HG03565 (cell line): ENCODE measurements at regions not wholly inside any gene's neighbourhood (a gene's known extent, or its start where the extent isn't known, plus 50 kb on each side); places are given as distances from the start of the nearest gene placed in this dataset.

Experiments
- ATAC-seq: cut with Tn5 transposase; IDR thresholded peaks from one replicate; pipeline ENCODE4 v1.9.1; 2021; ENCODE audit warnings: mild to moderate bottlenecking, moderate library complexity; ENCODE audit not compliant: unreplicated experiment

- ATAC-seq, result no peak
Measured at GRCh38 chr6:14721103-14721758, 524.6 kb upstream of the JARID2 start.

DNA sequence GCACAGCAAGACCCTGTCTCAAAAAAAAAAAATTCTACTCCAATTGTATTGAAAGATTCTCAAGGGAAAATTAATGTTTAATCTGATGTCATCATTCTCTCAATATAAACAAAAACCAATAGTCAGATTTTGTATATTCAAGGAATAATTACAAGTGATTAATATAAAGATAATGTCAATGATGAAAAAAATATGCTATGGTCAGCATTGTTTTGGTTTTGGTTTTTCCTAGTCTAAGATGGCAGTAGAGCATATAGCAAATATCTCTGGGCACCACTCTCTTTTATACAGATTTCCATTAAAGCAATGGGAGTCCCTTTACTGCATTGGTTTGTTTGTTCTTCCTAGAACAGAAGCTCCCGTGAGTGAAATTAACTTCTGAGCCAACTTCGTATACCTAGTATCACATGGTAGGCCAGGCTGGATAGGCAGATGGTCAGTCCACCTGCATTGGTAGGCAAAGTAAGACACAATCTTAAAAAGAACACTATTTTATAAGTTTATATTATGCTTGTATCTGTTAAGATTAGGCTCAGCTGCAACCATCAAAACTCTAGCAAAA lies 523.8 kb upstream of the JARID2 start:
- no peak for ATAC-seq

GRCh38 chr6:14722704-14723103 lies 523.2 kb upstream of the JARID2 start:
- no peak for ATAC-seq

DNA sequence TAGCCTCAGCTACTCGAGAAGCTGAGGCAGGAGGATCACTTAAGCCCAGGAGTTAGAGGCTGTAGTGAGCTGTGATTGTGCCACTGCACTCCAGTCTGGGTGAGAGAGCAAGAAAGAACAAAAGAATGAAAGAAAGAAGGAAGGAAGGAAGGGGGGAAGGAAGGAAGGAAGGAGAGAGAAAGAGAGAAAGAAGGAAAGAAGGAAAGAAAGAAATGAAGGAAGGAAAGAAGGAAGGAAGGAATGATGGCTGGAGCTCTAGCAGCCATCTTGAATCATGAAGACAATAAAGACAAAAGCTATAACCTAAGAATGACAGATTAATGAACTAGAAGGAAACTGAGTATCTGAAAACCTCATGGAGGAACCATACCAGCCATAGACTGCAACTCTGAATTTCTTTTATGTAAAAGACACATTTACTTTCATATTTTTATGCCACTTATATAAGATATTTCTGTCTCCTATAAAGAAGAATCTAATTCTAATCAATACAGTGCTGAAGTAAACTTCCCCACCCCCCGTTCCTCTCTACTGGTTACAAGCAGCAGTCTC lies 522.3 kb upstream of the JARID2 start:
- ATAC-seq, result no peak

DNA sequence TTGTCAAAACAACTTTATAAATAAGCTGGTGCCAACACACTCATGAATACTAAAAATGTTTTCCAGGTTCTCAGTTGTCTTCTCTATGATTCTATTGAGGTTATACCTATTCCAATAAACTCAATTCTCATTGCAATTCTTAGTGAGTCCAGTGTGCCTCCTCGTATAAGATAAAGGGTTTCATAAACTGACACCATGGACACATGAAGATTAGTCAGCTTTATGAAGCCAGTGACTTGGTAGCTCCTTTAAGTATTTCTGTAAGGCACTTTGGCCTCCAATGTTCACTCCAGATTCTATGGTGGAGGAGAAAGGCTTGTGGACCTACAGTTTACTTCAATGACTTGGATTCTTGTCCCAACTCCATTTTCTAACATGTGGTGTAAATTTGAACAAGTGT lies 521.3 kb upstream of the JARID2 start:
- no peak for ATAC-seq

DNA sequence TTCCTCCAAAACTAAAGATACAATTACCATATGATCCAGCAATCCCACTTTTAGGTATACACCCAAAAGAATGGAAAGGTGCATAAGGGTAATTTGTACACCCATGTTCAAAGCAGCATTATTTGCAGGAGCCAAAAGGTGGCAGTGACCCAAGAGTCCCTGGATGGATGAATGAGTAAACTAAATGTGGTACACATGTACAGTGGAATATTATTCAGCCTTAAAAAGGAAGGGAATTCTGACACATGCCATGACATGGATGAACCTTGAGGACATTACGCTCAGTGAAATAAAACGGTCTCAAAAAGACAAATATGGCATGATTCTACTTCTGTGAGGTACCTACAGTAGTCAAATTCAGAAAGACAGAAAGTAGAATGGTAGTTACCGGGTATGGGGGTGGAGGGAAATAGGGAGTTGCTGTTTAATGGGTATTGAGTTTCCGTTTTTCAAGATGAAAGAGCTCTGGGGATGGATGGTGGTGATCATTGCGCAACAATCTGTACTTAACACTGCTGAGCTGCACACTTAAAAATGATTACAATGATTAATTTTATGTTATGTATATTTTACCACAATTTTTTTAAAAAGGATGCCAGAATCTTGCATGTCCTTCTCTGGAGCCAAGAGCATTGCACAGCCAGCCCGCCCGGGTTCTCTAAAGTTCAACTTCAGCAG lies 518.9 kb upstream of the JARID2 start:
- ATAC-seq, result no peak

- no peak for ATAC-seq
Measured at GRCh38 chr6:14727494-14728395, 518.1 kb upstream of the JARID2 start.

GRCh38 chr6:14728396-14729024 lies 517.4 kb upstream of the JARID2 start:
- ATAC-seq, result no peak

DNA sequence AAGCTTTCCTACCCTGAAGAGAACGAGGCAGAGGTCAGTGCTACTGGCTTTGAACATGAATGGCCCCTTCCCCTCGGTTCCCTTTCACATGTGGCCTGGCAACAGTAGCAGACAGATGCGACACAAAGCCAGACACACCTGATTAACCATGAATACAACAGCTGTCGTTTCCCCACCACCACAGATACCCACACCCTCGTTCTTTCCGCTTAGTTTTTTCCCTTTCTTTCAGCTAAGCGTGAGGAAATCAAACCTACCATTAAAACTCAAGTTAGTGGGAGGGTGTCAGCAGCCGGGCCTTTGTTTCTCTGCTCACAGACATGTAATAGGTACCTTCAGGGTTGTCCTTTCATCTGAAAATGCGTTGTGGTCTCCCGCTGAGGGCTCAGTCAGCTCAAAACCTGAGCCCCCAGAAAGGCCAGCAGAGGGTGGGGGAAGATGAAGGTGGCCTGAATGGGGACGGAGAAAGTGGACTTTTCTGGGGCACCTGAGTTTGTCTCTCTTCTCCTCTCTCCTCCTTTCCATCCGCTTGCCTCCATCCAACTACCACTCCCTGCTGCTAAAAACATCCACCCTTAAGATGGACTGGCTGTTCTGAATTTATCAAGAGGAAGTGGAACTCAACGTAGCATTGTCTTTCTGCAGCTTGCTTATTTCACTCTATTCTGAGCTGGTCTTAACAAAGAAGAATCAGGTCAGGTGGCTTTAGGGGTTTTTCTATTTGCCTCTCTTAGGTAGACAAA lies 516.6 kb upstream of the JARID2 start:
- ATAC-seq, result peak; percentile 53

- ATAC-seq, result no peak
Measured at GRCh38 chr6:14730654-14731053, 515.2 kb upstream of the JARID2 start.

GRCh38 chr6:14731611-14732010 lies 514.3 kb upstream of the JARID2 start:
- no peak for ATAC-seq

GRCh38 chr6:14732226-14732843 lies 513.5 kb upstream of the JARID2 start:
- no peak for ATAC-seq

DNA sequence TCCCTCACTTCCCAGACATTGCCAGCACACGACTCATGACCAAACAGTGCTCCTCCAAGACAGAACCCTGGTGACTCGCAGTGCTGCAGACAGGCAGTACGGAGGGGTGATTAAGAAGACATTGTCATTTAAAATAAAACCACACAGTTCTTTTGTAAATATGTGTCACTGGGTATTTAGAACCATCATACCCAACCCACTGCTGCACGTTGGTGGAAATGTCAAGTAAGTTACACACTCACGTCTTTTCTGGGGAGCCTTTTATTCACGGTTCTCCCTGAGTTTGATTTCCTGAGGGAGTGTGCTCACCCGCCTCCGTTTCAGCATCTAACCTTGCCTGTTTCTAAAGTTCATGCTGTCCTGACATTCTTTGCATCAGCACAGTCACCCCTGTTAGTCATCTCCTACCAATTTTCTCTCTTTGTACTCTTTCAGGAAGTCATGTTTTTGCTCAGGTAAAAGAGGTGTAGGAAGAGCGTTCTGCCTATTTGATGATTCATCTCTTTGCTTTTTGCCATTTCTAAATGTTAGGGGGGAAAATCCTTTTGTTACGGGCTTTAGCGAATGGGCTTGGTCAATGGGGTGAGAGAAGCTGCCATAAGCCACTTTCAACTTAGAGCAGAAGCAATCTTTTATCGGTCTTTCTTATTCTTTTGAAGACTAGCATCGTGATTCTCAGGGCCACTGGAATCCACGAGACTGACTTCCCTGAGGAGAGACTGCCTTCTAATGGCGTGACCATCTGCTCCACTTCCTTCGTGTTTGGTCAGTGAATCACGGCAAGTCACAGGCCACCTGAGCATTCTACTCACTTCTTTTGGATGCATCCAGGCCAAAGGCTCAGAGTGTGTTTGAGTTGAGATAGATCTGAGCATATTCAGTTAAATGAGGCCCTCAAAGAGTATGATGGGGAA lies 512.8 kb upstream of the JARID2 start:
- ATAC-seq, result no peak

DNA sequence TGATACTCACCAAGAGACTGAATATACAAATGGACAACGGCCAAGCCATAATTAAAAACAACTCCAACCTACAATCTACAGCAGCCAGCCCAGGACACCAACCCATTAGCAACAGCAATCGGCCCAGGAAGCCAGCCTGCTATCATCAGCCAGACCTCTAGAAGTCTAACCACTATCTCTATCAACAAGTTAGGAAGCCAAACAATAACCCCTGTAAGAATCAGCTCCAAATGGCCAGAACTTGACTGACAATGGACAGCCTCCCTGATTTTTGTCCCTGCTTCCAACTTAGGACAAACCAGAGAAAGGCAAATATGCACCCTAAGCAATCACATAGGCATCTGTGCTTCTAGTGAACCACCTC lies 511.8 kb upstream of the JARID2 start:
- no peak for ATAC-seq

- peak; percentile 76 for ATAC-seq
Measured at GRCh38 chr6:14734416-14735340, 511.2 kb upstream of the JARID2 start.

- ATAC-seq, result no peak
Measured at GRCh38 chr6:14735956-14736486, 509.8 kb upstream of the JARID2 start.

DNA sequence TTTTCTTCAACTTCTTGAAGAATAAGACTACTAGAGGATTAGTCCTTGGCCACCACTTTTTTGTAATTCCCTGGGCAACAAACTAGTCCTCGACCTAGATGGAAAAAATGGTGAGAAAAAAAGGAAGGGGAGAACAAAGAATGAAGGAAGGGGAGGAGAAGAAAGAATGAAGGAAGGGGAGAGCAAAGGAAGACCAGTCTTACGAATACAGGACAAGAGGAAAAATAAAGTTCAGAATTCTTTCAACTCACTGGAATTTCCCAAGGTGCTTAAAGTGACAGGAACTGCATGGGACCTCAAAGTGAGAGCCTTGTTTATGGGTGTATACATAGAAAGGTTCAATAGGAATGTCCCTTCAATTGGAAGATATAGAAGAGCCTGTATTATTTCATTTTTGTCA lies 509.3 kb upstream of the JARID2 start:
- no peak for ATAC-seq
